Thyroid gland (tissue), 4 donors: ENCODE measurements at regions not wholly inside any gene's neighbourhood (a gene's known extent, or its start where the extent isn't known, plus 50 kb on each side); places are given as distances from the start of the nearest gene placed in this dataset.

Experiments
- POLR2A ChIP-seq, 2 donors: fragments of 450-650 bp; IDR thresholded peaks; one replicate each; pipeline ENCODE4 v1.6.1; 2017; ENCODE audit warnings: antibody characterized with exemption in 2 of 2, mild to moderate bottlenecking in 2 of 2, moderate library complexity in 1 of 2
- TF ChIP-seq, protein P1 (sequence below), 6 experiments: fragments of 200-600 bp in 3 of 6; fragments of 450-650 bp in 3 of 6; sonication (generic) in 3 of 6; IDR thresholded peaks; one replicate each; pipeline ENCODE4 v1.5.1; 2016 to 2019; ENCODE audit warnings: antibody characterized with exemption in 6 of 6, mild to moderate bottlenecking in 2 of 6, inconsistent platforms in 1 of 6, moderate library complexity in 1 of 6

GRCh38 chr3:72285502-72285901 lies 500.6 kb upstream of the PROK2 start:
- TF ChIP-seq, protein P1, sequence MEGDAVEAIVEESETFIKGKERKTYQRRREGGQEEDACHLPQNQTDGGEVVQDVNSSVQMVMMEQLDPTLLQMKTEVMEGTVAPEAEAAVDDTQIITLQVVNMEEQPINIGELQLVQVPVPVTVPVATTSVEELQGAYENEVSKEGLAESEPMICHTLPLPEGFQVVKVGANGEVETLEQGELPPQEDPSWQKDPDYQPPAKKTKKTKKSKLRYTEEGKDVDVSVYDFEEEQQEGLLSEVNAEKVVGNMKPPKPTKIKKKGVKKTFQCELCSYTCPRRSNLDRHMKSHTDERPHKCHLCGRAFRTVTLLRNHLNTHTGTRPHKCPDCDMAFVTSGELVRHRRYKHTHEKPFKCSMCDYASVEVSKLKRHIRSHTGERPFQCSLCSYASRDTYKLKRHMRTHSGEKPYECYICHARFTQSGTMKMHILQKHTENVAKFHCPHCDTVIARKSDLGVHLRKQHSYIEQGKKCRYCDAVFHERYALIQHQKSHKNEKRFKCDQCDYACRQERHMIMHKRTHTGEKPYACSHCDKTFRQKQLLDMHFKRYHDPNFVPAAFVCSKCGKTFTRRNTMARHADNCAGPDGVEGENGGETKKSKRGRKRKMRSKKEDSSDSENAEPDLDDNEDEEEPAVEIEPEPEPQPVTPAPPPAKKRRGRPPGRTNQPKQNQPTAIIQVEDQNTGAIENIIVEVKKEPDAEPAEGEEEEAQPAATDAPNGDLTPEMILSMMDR (IDR thresholded peaks at IDR 0.05): no peak
- TF ChIP-seq POLR2A (IDR thresholded peaks at IDR 0.05): no peak
